HCT116 (cell line): ENCODE measurements at regions not wholly inside any gene's neighbourhood (a gene's known extent, or its start where the extent isn't known, plus 50 kb on each side); places are given as distances from the start of the nearest gene placed in this dataset.

ENCODE experiments used
- CEBPB ChIP-seq: IDR thresholded peaks from 2 replicates; pipeline ENCODE4 v1.6.1; 2012; ENCODE audit warnings: low read depth
- RAD21 ChIP-seq: IDR thresholded peaks from 2 replicates; pipeline ENCODE4 v1.6.1; 2012; ENCODE audit warnings: low read depth, mild to moderate bottlenecking
- SRF ChIP-seq: IDR thresholded peaks from 2 replicates; pipeline ENCODE4 v1.6.1; 2012; ENCODE audit warnings: low read depth
- TCF7L2 ChIP-seq: IDR thresholded peaks from 2 replicates; pipeline ENCODE4 v1.7.0; 2011; ENCODE audit warnings: borderline replicate concordance, inconsistent platforms; ENCODE audit not compliant: insufficient read depth, insufficient read length; ENCODE audit errors: extremely low read depth
- YY1 ChIP-seq: IDR thresholded peaks from 2 replicates; pipeline ENCODE4 v1.6.1; 2011; ENCODE audit warnings: low read length, low read depth, moderate library complexity, mild to moderate bottlenecking; ENCODE audit not compliant: insufficient replicate concordance; ENCODE audit errors: extremely low read depth
- ZNF274 ChIP-seq: fragments of 200-500 bp; sonication (Bioruptor generic); IDR thresholded peaks from 2 replicates; pipeline ENCODE4 v1.6.1; 2014; ENCODE audit warnings: mild to moderate bottlenecking, low read depth, low read length, inconsistent platforms
- TF ChIP-seq, protein P1 (sequence below): IDR thresholded peaks from 2 replicates; pipeline ENCODE4 v1.6.1; 2012; ENCODE audit warnings: low read depth
- TF ChIP-seq, protein P2 (sequence below): IDR thresholded peaks from 2 replicates; pipeline ENCODE4 v1.6.1; 2012
- TF ChIP-seq, protein P3 (sequence below), 3 experiments: fragments of 200-600 bp in 1 of 3; sonication (generic) in 1 of 3; IDR thresholded peaks in 2 of 3; conservative IDR thresholded peaks in 1 of 3; 2 replicates each; pipeline ENCODE4 v1.5.1; 2012 to 2017; ENCODE audit warnings: low read depth in 2 of 3, low read length in 2 of 3, antibody characterized with exemption in 1 of 3, borderline replicate concordance in 1 of 3, control low read depth in 1 of 3, mild to moderate bottlenecking in 1 of 3, mixed read lengths in 1 of 3, mixed run types in 1 of 3, moderate library complexity in 1 of 3; ENCODE audit not compliant: insufficient read depth in 1 of 3

DNA sequence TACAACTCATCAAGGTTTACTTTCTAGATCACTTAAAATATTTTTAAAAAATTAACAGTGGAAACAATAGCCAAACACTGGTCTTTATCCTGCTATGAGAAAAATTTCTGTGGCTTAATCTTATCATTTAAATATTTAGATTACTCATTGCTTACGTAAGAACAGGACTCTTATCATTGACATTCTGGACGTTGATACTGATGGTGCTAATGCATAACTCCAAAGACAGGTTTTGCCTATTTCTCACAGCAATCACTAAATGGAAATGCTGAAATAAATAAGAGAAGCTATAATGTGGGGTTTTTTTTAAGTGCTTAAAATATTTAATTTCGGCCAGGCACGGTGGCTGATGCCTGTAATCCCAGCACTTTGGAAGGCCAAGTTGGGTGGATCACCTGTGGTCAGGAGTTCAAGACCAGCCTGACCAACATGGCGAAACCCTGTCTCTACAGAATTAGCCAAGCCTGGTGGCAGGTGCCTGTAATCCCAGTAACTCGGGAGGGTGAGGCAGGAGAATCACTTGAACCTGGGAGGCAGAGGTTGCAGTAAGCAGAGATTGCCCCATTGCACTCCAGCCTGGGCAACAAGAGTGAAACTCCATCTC is 195.0 kb downstream of the HGF start (continued):
- TF ChIP-seq, protein P1, sequence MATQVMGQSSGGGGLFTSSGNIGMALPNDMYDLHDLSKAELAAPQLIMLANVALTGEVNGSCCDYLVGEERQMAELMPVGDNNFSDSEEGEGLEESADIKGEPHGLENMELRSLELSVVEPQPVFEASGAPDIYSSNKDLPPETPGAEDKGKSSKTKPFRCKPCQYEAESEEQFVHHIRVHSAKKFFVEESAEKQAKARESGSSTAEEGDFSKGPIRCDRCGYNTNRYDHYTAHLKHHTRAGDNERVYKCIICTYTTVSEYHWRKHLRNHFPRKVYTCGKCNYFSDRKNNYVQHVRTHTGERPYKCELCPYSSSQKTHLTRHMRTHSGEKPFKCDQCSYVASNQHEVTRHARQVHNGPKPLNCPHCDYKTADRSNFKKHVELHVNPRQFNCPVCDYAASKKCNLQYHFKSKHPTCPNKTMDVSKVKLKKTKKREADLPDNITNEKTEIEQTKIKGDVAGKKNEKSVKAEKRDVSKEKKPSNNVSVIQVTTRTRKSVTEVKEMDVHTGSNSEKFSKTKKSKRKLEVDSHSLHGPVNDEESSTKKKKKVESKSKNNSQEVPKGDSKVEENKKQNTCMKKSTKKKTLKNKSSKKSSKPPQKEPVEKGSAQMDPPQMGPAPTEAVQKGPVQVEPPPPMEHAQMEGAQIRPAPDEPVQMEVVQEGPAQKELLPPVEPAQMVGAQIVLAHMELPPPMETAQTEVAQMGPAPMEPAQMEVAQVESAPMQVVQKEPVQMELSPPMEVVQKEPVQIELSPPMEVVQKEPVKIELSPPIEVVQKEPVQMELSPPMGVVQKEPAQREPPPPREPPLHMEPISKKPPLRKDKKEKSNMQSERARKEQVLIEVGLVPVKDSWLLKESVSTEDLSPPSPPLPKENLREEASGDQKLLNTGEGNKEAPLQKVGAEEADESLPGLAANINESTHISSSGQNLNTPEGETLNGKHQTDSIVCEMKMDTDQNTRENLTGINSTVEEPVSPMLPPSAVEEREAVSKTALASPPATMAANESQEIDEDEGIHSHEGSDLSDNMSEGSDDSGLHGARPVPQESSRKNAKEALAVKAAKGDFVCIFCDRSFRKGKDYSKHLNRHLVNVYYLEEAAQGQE = no peak
- TF ChIP-seq CEBPB = no peak
- TF ChIP-seq RAD21 = no peak
- no peak for TF ChIP-seq TCF7L2
- TF ChIP-seq, protein P2, sequence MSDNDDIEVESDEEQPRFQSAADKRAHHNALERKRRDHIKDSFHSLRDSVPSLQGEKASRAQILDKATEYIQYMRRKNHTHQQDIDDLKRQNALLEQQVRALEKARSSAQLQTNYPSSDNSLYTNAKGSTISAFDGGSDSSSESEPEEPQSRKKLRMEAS = no peak
- TF ChIP-seq YY1 = no peak
- TF ChIP-seq SRF = no peak
- TF ChIP-seq, protein P3, sequence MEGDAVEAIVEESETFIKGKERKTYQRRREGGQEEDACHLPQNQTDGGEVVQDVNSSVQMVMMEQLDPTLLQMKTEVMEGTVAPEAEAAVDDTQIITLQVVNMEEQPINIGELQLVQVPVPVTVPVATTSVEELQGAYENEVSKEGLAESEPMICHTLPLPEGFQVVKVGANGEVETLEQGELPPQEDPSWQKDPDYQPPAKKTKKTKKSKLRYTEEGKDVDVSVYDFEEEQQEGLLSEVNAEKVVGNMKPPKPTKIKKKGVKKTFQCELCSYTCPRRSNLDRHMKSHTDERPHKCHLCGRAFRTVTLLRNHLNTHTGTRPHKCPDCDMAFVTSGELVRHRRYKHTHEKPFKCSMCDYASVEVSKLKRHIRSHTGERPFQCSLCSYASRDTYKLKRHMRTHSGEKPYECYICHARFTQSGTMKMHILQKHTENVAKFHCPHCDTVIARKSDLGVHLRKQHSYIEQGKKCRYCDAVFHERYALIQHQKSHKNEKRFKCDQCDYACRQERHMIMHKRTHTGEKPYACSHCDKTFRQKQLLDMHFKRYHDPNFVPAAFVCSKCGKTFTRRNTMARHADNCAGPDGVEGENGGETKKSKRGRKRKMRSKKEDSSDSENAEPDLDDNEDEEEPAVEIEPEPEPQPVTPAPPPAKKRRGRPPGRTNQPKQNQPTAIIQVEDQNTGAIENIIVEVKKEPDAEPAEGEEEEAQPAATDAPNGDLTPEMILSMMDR (IDR thresholded peaks at IDR 0.05 in 2 of 3, conservative IDR thresholded peaks at IDR 0.05 in 1 of 3; ENCODE audit: borderline replicate concordance in 1 of 3, insufficient read depth in 1 of 3, low read depth in 2 of 3, low read length in 2 of 3) = no peak
- no peak for TF ChIP-seq ZNF274
